Progenitor cell of endocrine pancreas (in vitro differentiated cells): ENCODE measurements at regions not wholly inside any gene's neighbourhood (a gene's known extent, or its start where the extent isn't known, plus 50 kb on each side); places are given as distances from the start of the nearest gene placed in this dataset.

Experiments used
- DNase-seq: peaks from one replicate; pipeline ENCODE4 v3.0.0; 2021; ENCODE audit warnings: low spot score; ENCODE audit not compliant: unreplicated experiment
- H3K27ac Mint-ChIP-seq: 2 replicates; pipeline ENCODE4 v1.8.0; 2021; ENCODE audit warnings: mild to moderate bottlenecking, moderate library complexity, mixed read lengths
- H3K27me3 Mint-ChIP-seq: 2 replicates; pipeline ENCODE4 v1.8.0; 2021; ENCODE audit warnings: mixed read lengths
- H3K36me3 Mint-ChIP-seq: 2 replicates; pipeline ENCODE4 v1.8.0; 2022; ENCODE audit warnings: mixed read lengths; ENCODE audit not compliant: insufficient read depth
- H3K4me1 Mint-ChIP-seq: 2 replicates; pipeline ENCODE4 v1.8.0; 2021; ENCODE audit warnings: low read depth, mixed read lengths
- H3K4me3 Mint-ChIP-seq: 2 replicates; pipeline ENCODE4 v1.8.0; 2021; ENCODE audit warnings: low read depth, mild to moderate bottlenecking, moderate library complexity, mixed read lengths
- H3K9me3 Mint-ChIP-seq: 2 replicates; pipeline ENCODE4 v1.8.0; 2021; ENCODE audit warnings: low read depth, mixed read lengths
- TF ChIP-seq, protein P1 (sequence below): fragments of 200-600 bp; sonication (generic); IDR thresholded peaks from one replicate; pipeline ENCODE4 v1.5.0; 2021; ENCODE audit warnings: antibody characterized with exemption, mild to moderate bottlenecking; ENCODE audit not compliant: unreplicated experiment

DNA sequence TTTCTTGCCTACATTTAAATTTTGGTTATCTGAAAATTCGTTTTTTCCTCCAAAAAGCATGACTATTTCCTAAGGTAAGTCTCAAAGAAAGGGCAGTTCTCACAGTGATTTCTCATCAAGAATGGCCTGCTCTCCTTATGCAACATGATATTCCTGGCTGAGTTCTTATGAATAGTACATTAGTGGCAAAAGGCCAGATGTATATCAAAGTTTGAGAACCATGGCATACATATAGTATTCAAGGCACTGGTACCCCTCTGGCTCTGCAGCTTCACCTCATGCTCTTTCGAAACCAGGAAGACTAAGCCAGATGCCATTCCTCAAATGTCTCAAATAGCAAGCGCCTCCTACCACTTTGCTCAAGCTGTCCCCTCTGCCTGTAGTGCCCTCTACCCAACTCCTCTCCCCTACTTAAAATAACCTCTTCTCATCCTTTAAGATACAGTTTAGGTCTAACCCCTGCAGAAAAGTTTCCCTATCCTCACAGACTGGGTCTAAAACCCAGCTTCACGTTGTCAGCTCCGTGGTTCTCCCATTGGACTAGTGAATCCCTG is 280.3 kb downstream of the HACE1 start:
- no peak overlapping the region for H3K27ac Mint-ChIP-seq
- H3K9me3 Mint-ChIP-seq = peaks cover 6% of the 10 kb centered on the region
- H3K36me3 Mint-ChIP-seq = no peaks in the 10 kb centered on the region
- no peak overlapping the region for H3K4me3 Mint-ChIP-seq
- H3K4me1 Mint-ChIP-seq = no peaks in the 10 kb centered on the region
- H3K27me3 Mint-ChIP-seq = no peaks in the 10 kb centered on the region
- TF ChIP-seq, protein P1, sequence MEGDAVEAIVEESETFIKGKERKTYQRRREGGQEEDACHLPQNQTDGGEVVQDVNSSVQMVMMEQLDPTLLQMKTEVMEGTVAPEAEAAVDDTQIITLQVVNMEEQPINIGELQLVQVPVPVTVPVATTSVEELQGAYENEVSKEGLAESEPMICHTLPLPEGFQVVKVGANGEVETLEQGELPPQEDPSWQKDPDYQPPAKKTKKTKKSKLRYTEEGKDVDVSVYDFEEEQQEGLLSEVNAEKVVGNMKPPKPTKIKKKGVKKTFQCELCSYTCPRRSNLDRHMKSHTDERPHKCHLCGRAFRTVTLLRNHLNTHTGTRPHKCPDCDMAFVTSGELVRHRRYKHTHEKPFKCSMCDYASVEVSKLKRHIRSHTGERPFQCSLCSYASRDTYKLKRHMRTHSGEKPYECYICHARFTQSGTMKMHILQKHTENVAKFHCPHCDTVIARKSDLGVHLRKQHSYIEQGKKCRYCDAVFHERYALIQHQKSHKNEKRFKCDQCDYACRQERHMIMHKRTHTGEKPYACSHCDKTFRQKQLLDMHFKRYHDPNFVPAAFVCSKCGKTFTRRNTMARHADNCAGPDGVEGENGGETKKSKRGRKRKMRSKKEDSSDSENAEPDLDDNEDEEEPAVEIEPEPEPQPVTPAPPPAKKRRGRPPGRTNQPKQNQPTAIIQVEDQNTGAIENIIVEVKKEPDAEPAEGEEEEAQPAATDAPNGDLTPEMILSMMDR = no peak
- DNase-seq = no peak

DNA sequence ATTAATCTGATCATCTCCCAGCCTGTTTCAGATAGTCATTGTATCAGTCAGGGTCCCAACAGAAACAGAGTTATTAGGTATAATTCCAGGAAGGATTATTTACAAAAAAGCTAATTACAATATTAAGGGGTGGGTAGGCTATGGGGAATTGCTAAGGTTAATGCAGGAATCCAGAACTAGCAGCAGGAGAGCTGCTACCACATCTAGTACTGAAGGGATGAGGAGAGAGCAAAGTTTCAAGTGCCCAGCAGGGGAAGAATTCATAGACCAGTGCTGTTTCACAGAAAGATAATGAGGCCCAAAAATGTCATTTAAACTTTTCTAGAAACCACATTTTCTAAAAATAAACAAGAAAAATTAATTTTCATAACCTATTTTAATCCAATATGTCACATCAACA is 284.2 kb downstream of the HACE1 start:
- H3K27ac Mint-ChIP-seq = no peak overlapping the region

DNA sequence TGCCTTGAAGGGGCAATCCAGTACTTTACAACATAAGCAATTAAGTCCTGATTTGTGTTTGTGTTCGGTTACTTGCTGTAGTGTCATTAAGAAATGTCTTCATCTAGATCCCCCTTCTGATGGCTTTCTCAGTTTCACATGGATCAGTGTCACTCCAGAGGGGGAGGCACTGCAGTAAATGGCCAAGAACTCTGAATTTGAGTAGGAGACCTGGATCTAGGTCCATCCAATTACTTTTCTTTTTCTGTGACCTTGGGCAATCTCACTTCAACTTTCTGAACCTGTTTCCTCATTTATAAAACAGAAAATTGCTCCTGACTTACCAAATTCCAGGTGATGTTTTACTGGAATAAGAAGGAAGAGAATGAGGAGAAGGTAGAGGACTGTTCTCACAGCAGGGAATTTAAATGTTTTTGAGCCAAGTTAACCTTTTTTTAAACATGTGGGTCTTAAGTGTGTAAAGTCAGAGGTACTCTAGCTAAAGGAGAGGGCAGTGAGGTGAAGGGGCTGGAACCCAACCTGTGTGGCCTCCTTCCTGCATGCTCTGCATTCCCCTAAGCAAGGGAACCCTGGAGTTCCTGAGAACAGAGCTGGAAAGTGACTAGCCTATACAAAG is 285.5 kb downstream of the HACE1 start:
- no peaks in the 10 kb centered on the region for H3K36me3 Mint-ChIP-seq
- TF ChIP-seq, protein P1 = no peak
- H3K9me3 Mint-ChIP-seq = no peaks in the 10 kb centered on the region
- H3K27ac Mint-ChIP-seq = no peak overlapping the region
- H3K4me3 Mint-ChIP-seq = no peak overlapping the region
- DNase-seq = no peak
- H3K27me3 Mint-ChIP-seq = no peaks in the 10 kb centered on the region
- H3K4me1 Mint-ChIP-seq = no peaks in the 10 kb centered on the region

More for the DNA sequence above, 284.2 kb downstream of the HACE1 start:
- Mint-ChIP-seq H3K27me3 (no peaks in the 10 kb centered on the region), H3K4me1 (no peaks in the 10 kb centered on the region), H3K4me3 (no peak overlapping the region), H3K9me3 (no peaks in the 10 kb centered on the region), H3K36me3 (no peaks in the 10 kb centered on the region)
- TF ChIP-seq, protein P1 = no peak
- no peak for DNase-seq

DNA sequence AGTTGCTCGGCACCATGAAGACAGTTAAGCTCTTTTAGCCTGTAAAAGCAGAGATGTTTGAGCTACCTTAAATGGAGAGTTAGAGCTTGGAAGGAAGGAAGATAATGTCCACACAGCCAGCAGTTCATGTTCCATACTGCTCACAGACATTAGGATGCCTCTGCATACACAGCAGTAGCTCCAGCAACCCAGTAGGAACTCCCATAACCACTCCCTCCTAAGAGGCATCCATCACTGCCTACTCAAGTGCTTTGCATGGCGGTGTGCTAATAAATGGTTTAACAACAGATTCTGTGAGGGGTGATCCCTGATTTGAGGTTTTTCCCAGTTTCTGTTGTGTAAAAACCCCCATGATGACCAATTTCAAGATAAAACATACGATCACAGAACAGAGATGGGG is 286.4 kb downstream of the HACE1 start:
- Mint-ChIP-seq H3K27ac (no peak overlapping the region), H3K36me3 (no peaks in the 10 kb centered on the region), H3K4me1 (no peaks in the 10 kb centered on the region), H3K27me3 (no peaks in the 10 kb centered on the region), H3K9me3 (no peaks in the 10 kb centered on the region), H3K4me3 (no peak overlapping the region)
- TF ChIP-seq, protein P1 = no peak
- no peak for DNase-seq

DNA sequence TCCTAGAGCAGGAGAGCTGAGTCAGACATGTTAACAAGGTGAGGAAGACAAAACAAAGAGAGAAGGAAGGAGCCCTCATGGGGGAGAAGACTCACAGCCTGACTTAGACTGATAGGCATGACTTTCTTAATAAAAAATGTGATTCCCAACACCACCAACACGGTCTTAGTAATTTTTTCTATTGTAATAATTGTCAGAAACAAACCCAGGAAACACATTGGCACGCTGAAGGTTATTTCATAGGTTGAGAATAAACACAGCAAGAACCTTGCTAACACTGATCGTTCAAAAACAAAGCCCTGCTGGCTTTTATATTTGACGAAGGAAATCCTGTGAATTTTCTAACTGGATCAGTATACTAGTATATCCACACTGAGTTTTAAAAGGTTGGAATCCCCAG is 286.8 kb downstream of the HACE1 start:
- H3K36me3 Mint-ChIP-seq = no peaks in the 10 kb centered on the region
- no peaks in the 10 kb centered on the region for H3K27me3 Mint-ChIP-seq
- no peaks in the 10 kb centered on the region for H3K9me3 Mint-ChIP-seq

More for the DNA sequence above, 286.8 kb downstream of the HACE1 start:
- Mint-ChIP-seq H3K4me1 (no peaks in the 10 kb centered on the region), H3K4me3 (no peak overlapping the region), H3K27ac (no peak overlapping the region)
- no peak for DNase-seq
- TF ChIP-seq, protein P1 = no peak
